Gastroesophageal sphincter (tissue), 3 donors: ENCODE measurements at regions not wholly inside any gene's neighbourhood (a gene's known extent, or its start where the extent isn't known, plus 50 kb on each side); places are given as distances from the start of the nearest gene placed in this dataset.

Source experiments
- EP300 ChIP-seq: sonication (generic); formaldehyde crosslinking; IDR thresholded peaks from one replicate; pipeline ENCODE4 v1.6.1; 2017; ENCODE audit warnings: antibody characterized with exemption, mild to moderate bottlenecking
- POLR2A ChIP-seq, 2 donors: fragments of 450-650 bp; IDR thresholded peaks; one replicate each; pipeline ENCODE4 v1.6.1; 2017; ENCODE audit warnings: antibody characterized with exemption in 2 of 2, mild to moderate bottlenecking in 2 of 2, moderate library complexity in 1 of 2
- POLR2AphosphoS5 ChIP-seq: sonication (generic); formaldehyde crosslinking; IDR thresholded peaks from one replicate; pipeline ENCODE4 v1.6.1; 2017; ENCODE audit warnings: antibody characterized with exemption
- TF ChIP-seq, protein P1 (sequence below), 4 experiments: fragments of 200-600 bp in 2 of 4; fragments of 450-650 bp in 2 of 4; sonication (generic) in 1 of 4; IDR thresholded peaks; one replicate each; pipeline ENCODE4 v1.5.1; 2017 to 2019; ENCODE audit warnings: antibody characterized with exemption in 4 of 4, mild to moderate bottlenecking in 2 of 4, moderate library complexity in 2 of 4

DNA sequence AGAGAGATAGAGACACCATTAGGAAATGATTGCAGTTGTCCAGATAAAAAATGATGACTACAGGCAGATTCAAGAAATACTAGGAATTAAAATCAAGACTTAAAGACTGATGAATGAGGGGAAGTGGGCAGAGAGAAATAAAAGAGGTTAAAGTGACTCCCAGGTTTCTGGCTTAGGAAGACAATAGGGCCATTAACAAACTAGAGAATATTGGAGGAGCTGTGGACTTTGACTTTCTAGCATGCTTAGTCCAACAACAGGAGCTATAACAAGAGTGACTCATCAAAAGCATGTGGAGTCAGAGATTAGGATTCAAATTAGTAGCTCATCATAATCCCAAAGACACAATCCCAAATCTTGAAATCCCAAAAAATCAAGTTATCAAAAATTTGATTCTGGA lies 101.5 kb downstream of the BMP4 start:
- TF ChIP-seq, protein P1, sequence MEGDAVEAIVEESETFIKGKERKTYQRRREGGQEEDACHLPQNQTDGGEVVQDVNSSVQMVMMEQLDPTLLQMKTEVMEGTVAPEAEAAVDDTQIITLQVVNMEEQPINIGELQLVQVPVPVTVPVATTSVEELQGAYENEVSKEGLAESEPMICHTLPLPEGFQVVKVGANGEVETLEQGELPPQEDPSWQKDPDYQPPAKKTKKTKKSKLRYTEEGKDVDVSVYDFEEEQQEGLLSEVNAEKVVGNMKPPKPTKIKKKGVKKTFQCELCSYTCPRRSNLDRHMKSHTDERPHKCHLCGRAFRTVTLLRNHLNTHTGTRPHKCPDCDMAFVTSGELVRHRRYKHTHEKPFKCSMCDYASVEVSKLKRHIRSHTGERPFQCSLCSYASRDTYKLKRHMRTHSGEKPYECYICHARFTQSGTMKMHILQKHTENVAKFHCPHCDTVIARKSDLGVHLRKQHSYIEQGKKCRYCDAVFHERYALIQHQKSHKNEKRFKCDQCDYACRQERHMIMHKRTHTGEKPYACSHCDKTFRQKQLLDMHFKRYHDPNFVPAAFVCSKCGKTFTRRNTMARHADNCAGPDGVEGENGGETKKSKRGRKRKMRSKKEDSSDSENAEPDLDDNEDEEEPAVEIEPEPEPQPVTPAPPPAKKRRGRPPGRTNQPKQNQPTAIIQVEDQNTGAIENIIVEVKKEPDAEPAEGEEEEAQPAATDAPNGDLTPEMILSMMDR (IDR thresholded peaks at IDR 0.05), result no peak
- TF ChIP-seq POLR2A (IDR thresholded peaks at IDR 0.05), result no peak
- no peak for TF ChIP-seq EP300
- no peak for TF ChIP-seq POLR2AphosphoS5
